GM23338 (cell line): ENCODE measurements at regions not wholly inside any gene's neighbourhood (a gene's known extent, or its start where the extent isn't known, plus 50 kb on each side); places are given as distances from the start of the nearest gene placed in this dataset.
A peak's percentile ranks its signal among the peaks of the same experiment; 100 is the strongest.

Experiments
- ATAC-seq: fragments of 200-7000 bp; cut with Tn5 transposase; 3 replicates; pipeline ENCODE4 v1.9.1; 2020
- DNase-seq: peaks from one replicate; pipeline ENCODE4 v3.0.0-alpha.2; 2015; ENCODE audit warnings: low spot score
- H2AFZ ChIP-seq: fragments of 200-600 bp; sonication (generic); 2 replicates; pipeline ENCODE4 v1.8.0; 2016; ENCODE audit warnings: antibody characterized with exemption, mild to moderate bottlenecking, moderate library complexity
- H3F3A ChIP-seq: fragments of 200-600 bp; sonication (generic); replicated peaks from 2 replicates; pipeline ENCODE4 v1.8.0; 2017; ENCODE audit warnings: antibody characterized with exemption, mixed run types, low read depth
- H3K27ac ChIP-seq: fragments of 200-600 bp; sonication (generic); 2 replicates; pipeline ENCODE4 v1.6.1; 2016; ENCODE audit warnings: low read depth
- H3K27me3 ChIP-seq: fragments of 200-600 bp; sonication (generic); 2 replicates; pipeline ENCODE4 v1.8.0; 2016; ENCODE audit warnings: mild to moderate bottlenecking, mixed run types, moderate library complexity; ENCODE audit not compliant: insufficient read depth
- H3K36me3 ChIP-seq: fragments of 200-600 bp; sonication (generic); 2 replicates; pipeline ENCODE4 v1.8.0; 2016; ENCODE audit warnings: mild to moderate bottlenecking; ENCODE audit not compliant: insufficient read depth
- H3K4me1 ChIP-seq: fragments of 200-600 bp; sonication (generic); 2 replicates; pipeline ENCODE4 v1.8.0; 2016; ENCODE audit warnings: mild to moderate bottlenecking, moderate library complexity; ENCODE audit not compliant: insufficient read depth
- H3K4me2 ChIP-seq: fragments of 200-600 bp; sonication (generic); 2 replicates; pipeline ENCODE4 v1.7.1; 2017; ENCODE audit warnings: mixed run types
- H3K4me3 ChIP-seq: fragments of 200-600 bp; sonication (generic); 2 replicates; pipeline ENCODE4 v1.6.1; 2016; ENCODE audit warnings: mixed run types
- H3K79me2 ChIP-seq: fragments of 200-600 bp; sonication (generic); replicated peaks from 2 replicates; pipeline ENCODE4 v1.8.0; 2017; ENCODE audit warnings: mild to moderate bottlenecking; ENCODE audit not compliant: insufficient read depth
- H3K9me2 ChIP-seq: fragments of 200-600 bp; sonication (generic); 2 replicates; pipeline ENCODE4 v1.8.0; 2017; ENCODE audit not compliant: insufficient read depth
- H4K20me1 ChIP-seq: fragments of 200-600 bp; sonication (generic); replicated peaks from 2 replicates; pipeline ENCODE4 v1.8.0; 2017; ENCODE audit warnings: mild to moderate bottlenecking; ENCODE audit not compliant: insufficient read depth
- H3K27ac Mint-ChIP-seq: 2 replicates; pipeline ENCODE4 v1.8.0; 2020; ENCODE audit warnings: inconsistent platforms, mild to moderate bottlenecking, moderate library complexity, mixed read lengths
- H3K27me3 Mint-ChIP-seq: 3 replicates; pipeline ENCODE4 v1.8.0; 2022; ENCODE audit warnings: low read depth, mild to moderate bottlenecking, moderate library complexity, mixed read lengths, inconsistent platforms; ENCODE audit not compliant: insufficient read depth, poor library complexity
- H3K36me3 Mint-ChIP-seq: 3 replicates; pipeline ENCODE4 v1.8.0; 2021; ENCODE audit warnings: low read depth, mild to moderate bottlenecking, inconsistent platforms, moderate library complexity, mixed read lengths
- H3K4me1 Mint-ChIP-seq: 3 replicates; pipeline ENCODE4 v1.8.0; 2020; ENCODE audit warnings: mild to moderate bottlenecking, inconsistent platforms, mixed read lengths
- H3K4me3 Mint-ChIP-seq: 3 replicates; pipeline ENCODE4 v1.8.0; 2021; ENCODE audit warnings: moderate library complexity, mild to moderate bottlenecking, inconsistent platforms, mixed read lengths
- H3K9me3 Mint-ChIP-seq: 3 replicates; pipeline ENCODE4 v1.8.0; 2020; ENCODE audit warnings: moderate library complexity, mild to moderate bottlenecking, inconsistent platforms, mixed read lengths
- CREB1 ChIP-seq: fragments of 250-450 bp; sonication (Bioruptor Pico); IDR thresholded peaks from 2 replicates; pipeline ENCODE4 v1.5.0; 2020; ENCODE audit warnings: low read depth, mild to moderate bottlenecking, moderate library complexity
- EZH2 ChIP-seq: fragments of 200-600 bp; sonication (generic); IDR thresholded peaks from one replicate; pipeline ENCODE4 v1.8.0; 2017; ENCODE audit warnings: antibody characterized with exemption, mild to moderate bottlenecking, low read depth; ENCODE audit not compliant: unreplicated experiment
- EZH2phosphoT487 ChIP-seq: fragments of 200-600 bp; sonication (generic); IDR thresholded peaks from one replicate; pipeline ENCODE4 v1.8.1; 2018; ENCODE audit warnings: antibody characterized with exemption; ENCODE audit not compliant: unreplicated experiment
- JUNB ChIP-seq: IDR thresholded peaks from one replicate; pipeline ENCODE4 v1.6.1; 2016; ENCODE audit warnings: antibody characterized with exemption; ENCODE audit not compliant: unreplicated experiment
- NANOG ChIP-seq: IDR thresholded peaks from 2 replicates; pipeline ENCODE4 v1.6.1; 2016; ENCODE audit warnings: antibody characterized with exemption, borderline replicate concordance
- POLR2AphosphoS5 ChIP-seq: IDR thresholded peaks from 2 replicates; pipeline ENCODE4 v1.6.1; 2016; ENCODE audit warnings: antibody characterized with exemption, low read depth
- STAT1 ChIP-seq: IDR thresholded peaks from one replicate; pipeline ENCODE4 v1.6.1; 2016; ENCODE audit warnings: antibody characterized with exemption; ENCODE audit not compliant: unreplicated experiment
- ZNF114 ChIP-seq: fragments of 250-450 bp; sonication (Bioruptor Pico); IDR thresholded peaks from 2 replicates; pipeline ENCODE4 v1.5.0; 2020; ENCODE audit warnings: mild to moderate bottlenecking, moderate library complexity
- TF ChIP-seq, protein P1 (sequence below): fragments of 250-450 bp; sonication (Bioruptor Pico); IDR thresholded peaks from 2 replicates; pipeline ENCODE4 v1.5.0; 2020; ENCODE audit warnings: mild to moderate bottlenecking, moderate library complexity
- TF ChIP-seq, protein P2 (sequence below): IDR thresholded peaks from one replicate; pipeline ENCODE4 v1.6.1; 2018; ENCODE audit warnings: antibody characterized with exemption; ENCODE audit not compliant: unreplicated experiment
- TF ChIP-seq, protein P3 (sequence below): IDR thresholded peaks from 2 replicates; pipeline ENCODE4 v1.6.1; 2016; ENCODE audit warnings: antibody characterized with exemption

DNA sequence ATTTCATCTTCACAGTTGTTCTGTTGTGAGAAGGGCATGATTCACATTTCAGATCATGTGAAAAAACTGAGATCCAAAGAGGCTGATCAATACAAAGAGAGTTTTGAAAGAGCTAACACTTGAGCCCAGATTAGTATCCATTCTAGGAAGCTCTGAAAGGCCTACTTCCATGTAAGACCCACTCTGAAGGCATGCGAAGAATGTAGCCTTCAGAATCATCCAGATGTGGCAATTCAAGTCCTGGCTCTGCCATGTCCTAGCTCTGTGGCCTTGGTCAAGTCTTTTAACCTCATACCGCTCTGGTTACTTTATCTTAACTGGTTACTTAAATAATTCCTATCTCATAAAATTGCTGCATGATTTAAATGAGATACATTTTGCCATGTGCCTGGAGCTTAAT is 111.1 kb downstream of the FZD1 start:
- Histone ChIP-seq H3K9me2 (peaks cover 27% of the 10 kb centered on the region), H3K27me3 (no peaks in the 10 kb centered on the region), H3F3A (no peaks in the 10 kb centered on the region), H3K79me2 (no peaks in the 10 kb centered on the region), H4K20me1 (no peaks in the 10 kb centered on the region), H3K27ac (no peak overlapping the region), H3K36me3 (no peaks in the 10 kb centered on the region), H3K4me1 (0 out of 2 replicates have a peak, but pooled peaks cover 4% of the 10 kb centered on the region), H2AFZ (no peak overlapping the region), H3K4me3 (no peak overlapping the region), H3K4me2 (no peak overlapping the region)
- DNase-seq (peak; percentile 41), ATAC-seq (peak; percentile 48)
- H3K27me3 Mint-ChIP-seq: no peaks in the 10 kb centered on the region
- peaks cover 17% of the 10 kb centered on the region for H3K4me1 Mint-ChIP-seq
- no peak for TF ChIP-seq EZH2
- TF ChIP-seq, protein P1, sequence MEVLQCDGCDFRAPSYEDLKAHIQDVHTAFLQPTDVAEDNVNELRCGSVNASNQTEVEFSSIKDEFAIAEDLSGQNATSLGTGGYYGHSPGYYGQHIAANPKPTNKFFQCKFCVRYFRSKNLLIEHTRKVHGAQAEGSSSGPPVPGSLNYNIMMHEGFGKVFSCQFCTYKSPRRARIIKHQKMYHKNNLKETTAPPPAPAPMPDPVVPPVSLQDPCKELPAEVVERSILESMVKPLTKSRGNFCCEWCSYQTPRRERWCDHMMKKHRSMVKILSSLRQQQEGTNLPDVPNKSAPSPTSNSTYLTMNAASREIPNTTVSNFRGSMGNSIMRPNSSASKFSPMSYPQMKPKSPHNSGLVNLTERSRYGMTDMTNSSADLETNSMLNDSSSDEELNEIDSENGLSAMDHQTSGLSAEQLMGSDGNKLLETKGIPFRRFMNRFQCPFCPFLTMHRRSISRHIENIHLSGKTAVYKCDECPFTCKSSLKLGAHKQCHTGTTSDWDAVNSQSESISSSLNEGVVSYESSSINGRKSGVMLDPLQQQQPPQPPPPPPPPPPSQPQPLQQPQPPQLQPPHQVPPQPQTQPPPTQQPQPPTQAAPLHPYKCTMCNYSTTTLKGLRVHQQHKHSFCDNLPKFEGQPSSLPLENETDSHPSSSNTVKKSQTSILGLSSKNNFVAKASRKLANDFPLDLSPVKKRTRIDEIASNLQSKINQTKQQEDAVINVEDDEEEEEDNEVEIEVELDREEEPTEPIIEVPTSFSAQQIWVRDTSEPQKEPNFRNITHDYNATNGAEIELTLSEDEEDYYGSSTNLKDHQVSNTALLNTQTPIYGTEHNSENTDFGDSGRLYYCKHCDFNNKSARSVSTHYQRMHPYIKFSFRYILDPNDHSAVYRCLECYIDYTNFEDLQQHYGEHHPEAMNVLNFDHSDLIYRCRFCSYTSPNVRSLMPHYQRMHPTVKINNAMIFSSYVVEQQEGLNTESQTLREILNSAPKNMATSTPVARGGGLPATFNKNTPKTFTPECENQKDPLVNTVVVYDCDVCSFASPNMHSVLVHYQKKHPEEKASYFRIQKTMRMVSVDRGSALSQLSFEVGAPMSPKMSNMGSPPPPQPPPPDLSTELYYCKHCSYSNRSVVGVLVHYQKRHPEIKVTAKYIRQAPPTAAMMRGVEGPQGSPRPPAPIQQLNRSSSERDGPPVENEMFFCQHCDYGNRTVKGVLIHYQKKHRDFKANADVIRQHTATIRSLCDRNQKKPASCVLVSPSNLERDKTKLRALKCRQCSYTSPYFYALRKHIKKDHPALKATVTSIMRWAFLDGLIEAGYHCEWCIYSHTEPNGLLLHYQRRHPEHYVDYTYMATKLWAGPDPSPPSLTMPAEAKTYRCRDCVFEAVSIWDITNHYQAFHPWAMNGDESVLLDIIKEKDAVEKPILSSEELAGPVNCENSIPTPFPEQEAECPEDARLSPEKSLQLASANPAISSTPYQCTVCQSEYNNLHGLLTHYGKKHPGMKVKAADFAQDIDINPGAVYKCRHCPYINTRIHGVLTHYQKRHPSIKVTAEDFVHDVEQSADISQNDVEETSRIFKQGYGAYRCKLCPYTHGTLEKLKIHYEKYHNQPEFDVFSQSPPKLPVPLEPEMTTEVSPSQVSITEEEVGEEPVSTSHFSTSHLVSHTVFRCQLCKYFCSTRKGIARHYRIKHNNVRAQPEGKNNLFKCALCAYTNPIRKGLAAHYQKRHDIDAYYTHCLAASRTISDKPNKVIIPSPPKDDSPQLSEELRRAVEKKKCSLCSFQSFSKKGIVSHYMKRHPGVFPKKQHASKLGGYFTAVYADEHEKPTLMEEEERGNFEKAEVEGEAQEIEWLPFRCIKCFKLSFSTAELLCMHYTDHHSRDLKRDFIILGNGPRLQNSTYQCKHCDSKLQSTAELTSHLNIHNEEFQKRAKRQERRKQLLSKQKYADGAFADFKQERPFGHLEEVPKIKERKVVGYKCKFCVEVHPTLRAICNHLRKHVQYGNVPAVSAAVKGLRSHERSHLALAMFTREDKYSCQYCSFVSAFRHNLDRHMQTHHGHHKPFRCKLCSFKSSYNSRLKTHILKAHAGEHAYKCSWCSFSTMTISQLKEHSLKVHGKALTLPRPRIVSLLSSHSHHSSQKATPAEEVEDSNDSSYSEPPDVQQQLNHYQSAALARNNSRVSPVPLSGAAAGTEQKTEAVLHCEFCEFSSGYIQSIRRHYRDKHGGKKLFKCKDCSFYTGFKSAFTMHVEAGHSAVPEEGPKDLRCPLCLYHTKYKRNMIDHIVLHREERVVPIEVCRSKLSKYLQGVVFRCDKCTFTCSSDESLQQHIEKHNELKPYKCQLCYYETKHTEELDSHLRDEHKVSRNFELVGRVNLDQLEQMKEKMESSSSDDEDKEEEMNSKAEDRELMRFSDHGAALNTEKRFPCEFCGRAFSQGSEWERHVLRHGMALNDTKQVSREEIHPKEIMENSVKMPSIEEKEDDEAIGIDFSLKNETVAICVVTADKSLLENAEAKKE (CRISPR knock-in tag): peak; percentile 63; the same call in 1 of the 2 replicates
- H3K9me3 Mint-ChIP-seq: no peaks in the 10 kb centered on the region
- no peak overlapping the region for H3K4me3 Mint-ChIP-seq
- H3K27ac Mint-ChIP-seq: no peak overlapping the region
- no peaks in the 10 kb centered on the region for H3K36me3 Mint-ChIP-seq

DNA sequence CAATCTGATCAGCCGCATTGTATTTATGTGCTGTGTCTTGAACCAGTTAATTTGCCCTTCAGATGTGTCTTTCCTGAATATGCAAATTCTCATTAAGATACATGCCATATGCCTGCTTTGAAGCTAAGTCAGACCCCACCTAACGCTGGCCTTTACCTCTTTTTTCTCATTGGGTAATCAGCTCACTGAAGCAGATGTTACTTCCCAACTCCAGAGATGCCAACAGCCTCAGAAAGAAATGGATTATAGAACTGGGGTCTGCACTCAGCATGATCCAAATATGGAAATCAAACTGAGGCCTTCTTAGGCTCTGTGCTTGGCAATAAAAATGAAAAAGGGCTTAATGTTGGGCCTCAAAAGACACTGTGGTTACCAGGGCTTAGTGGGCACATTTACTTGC is 113.9 kb downstream of the FZD1 start:
- Mint-ChIP-seq H3K27ac (no peak overlapping the region), H3K36me3 (no peaks in the 10 kb centered on the region), H3K4me1 (peaks cover 11% of the 10 kb centered on the region), H3K4me3 (no peak overlapping the region), H3K27me3 (no peaks in the 10 kb centered on the region), H3K9me3 (no peaks in the 10 kb centered on the region)
- Histone ChIP-seq H3K27ac (no peak overlapping the region), H3K79me2 (no peaks in the 10 kb centered on the region), H3K4me1 (0 out of 2 replicates have a peak, but pooled peaks cover 4% of the 10 kb centered on the region), H3K9me2 (peaks cover 36% of the 10 kb centered on the region), H3K36me3 (no peaks in the 10 kb centered on the region), H3K4me3 (no peak overlapping the region), H3K4me2 (no peak overlapping the region), H2AFZ (no peak overlapping the region), H4K20me1 (no peaks in the 10 kb centered on the region), H3F3A (no peaks in the 10 kb centered on the region), H3K27me3 (no peaks in the 10 kb centered on the region)
- ATAC-seq (no peak), DNase-seq (no peak)
- no peak for TF ChIP-seq STAT1
- TF ChIP-seq EZH2: no peak
- TF ChIP-seq ZNF114 (CRISPR knock-in tag): no peak
- TF ChIP-seq, protein P2, sequence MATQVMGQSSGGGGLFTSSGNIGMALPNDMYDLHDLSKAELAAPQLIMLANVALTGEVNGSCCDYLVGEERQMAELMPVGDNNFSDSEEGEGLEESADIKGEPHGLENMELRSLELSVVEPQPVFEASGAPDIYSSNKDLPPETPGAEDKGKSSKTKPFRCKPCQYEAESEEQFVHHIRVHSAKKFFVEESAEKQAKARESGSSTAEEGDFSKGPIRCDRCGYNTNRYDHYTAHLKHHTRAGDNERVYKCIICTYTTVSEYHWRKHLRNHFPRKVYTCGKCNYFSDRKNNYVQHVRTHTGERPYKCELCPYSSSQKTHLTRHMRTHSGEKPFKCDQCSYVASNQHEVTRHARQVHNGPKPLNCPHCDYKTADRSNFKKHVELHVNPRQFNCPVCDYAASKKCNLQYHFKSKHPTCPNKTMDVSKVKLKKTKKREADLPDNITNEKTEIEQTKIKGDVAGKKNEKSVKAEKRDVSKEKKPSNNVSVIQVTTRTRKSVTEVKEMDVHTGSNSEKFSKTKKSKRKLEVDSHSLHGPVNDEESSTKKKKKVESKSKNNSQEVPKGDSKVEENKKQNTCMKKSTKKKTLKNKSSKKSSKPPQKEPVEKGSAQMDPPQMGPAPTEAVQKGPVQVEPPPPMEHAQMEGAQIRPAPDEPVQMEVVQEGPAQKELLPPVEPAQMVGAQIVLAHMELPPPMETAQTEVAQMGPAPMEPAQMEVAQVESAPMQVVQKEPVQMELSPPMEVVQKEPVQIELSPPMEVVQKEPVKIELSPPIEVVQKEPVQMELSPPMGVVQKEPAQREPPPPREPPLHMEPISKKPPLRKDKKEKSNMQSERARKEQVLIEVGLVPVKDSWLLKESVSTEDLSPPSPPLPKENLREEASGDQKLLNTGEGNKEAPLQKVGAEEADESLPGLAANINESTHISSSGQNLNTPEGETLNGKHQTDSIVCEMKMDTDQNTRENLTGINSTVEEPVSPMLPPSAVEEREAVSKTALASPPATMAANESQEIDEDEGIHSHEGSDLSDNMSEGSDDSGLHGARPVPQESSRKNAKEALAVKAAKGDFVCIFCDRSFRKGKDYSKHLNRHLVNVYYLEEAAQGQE: no peak
- TF ChIP-seq EZH2phosphoT487: no peak
- TF ChIP-seq POLR2AphosphoS5: no peak
- TF ChIP-seq NANOG: no peak
- TF ChIP-seq, protein P3, sequence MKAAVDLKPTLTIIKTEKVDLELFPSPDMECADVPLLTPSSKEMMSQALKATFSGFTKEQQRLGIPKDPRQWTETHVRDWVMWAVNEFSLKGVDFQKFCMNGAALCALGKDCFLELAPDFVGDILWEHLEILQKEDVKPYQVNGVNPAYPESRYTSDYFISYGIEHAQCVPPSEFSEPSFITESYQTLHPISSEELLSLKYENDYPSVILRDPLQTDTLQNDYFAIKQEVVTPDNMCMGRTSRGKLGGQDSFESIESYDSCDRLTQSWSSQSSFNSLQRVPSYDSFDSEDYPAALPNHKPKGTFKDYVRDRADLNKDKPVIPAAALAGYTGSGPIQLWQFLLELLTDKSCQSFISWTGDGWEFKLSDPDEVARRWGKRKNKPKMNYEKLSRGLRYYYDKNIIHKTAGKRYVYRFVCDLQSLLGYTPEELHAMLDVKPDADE: no peak
- no peak for TF ChIP-seq CREB1
- TF ChIP-seq JUNB: no peak
